ENCODE measurements at regions not wholly inside any gene's neighbourhood (a gene's known extent, or its start where the extent isn't known, plus 50 kb on each side); places are given as distances from the start of the nearest gene placed in this dataset.

DNA sequence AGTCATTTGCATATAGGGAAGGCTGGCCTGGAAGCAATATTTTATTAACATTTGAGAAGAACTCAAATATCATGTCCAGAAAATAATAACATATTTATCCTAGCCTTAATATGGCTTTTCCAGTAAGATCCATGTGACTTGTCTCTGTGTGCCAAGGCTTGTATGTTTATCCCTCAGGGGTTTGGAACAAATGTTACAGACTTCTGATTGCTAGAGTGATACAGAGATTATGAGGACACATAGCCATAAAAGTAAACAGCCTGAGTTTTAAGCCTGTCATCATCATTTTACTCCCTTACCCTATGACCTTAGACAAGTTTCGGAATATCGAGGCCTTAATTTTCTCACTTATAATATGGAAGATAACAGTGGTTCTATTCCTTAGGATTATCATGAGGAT, 338.1 kb downstream of the GPAT3 start:
- H3K27me3 Mint-ChIP-seq (ENCODE audit: insufficient read depth), result peaks cover 1% of the 10 kb centered on the region
- intact Hi-C loops (cut with micrococcal nuclease), result no loop called here
- no peak for DNase-seq (ENCODE audit: low spot score)
- H3K36me3 Mint-ChIP-seq (ENCODE audit: low read depth), result no peaks in the 10 kb centered on the region
- no peak overlapping the region for H3K27ac Mint-ChIP-seq
- H3K9me3 Mint-ChIP-seq, result no peaks in the 10 kb centered on the region
- no peak overlapping the region for H3K4me3 Mint-ChIP-seq
- no peaks in the 10 kb centered on the region for H3K4me1 Mint-ChIP-seq (ENCODE audit: low read depth)

- no peaks in the 10 kb centered on the region for H3K4me1 Mint-ChIP-seq (ENCODE audit: low read depth)
- H3K4me3 Mint-ChIP-seq, result no peak overlapping the region
- H3K27ac Mint-ChIP-seq, result no peak overlapping the region
- no peaks in the 10 kb centered on the region for H3K9me3 Mint-ChIP-seq
- no peaks in the 10 kb centered on the region for H3K36me3 Mint-ChIP-seq (ENCODE audit: low read depth)
- peaks cover 1% of the 10 kb centered on the region for H3K27me3 Mint-ChIP-seq (ENCODE audit: insufficient read depth)
- intact Hi-C loops (cut with micrococcal nuclease), result no loop called here
- DNase-seq (ENCODE audit: low spot score), result no peak
Observed at GRCh38 chr4:83870328-83870950, 334.5 kb downstream of the GPAT3 start.

DNA sequence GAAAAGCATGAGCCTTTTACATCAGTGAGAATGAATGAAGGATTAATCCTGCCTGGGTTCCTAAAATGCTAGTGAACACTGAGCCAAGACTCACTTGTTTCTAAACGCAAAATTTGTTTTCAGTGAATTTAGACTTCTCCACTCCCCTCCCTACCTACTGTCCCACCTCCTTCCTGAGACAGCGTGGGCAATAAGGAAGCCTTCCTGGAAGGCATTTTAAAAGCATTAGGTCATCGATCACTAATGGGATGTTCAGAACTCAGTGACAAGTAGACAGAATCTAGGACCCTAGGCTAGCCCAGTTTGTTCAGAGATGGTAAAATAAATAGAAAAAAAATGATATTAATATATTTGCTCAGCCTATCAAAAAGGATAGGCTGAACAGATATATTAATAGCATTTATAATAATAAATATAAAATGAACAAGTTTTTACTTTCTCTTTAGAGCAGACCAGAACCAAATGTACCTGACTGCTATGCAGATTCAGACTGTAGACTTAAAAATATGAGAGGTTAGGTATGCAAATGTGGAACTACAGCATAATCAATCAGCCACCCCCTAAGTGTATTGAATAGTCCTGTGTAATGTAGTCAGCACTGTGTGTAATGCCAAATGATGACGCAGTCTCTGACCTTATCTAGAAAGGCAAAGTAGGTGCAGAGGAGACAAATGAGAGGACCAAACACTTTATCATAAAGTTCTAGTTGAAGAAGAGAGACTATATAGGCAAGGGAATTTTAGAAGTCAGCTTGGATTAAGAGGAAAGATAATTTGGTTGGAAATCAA, 331.1 kb downstream of the GPAT3 start:
- H3K4me1 Mint-ChIP-seq (ENCODE audit: low read depth), result no peaks in the 10 kb centered on the region

DNA sequence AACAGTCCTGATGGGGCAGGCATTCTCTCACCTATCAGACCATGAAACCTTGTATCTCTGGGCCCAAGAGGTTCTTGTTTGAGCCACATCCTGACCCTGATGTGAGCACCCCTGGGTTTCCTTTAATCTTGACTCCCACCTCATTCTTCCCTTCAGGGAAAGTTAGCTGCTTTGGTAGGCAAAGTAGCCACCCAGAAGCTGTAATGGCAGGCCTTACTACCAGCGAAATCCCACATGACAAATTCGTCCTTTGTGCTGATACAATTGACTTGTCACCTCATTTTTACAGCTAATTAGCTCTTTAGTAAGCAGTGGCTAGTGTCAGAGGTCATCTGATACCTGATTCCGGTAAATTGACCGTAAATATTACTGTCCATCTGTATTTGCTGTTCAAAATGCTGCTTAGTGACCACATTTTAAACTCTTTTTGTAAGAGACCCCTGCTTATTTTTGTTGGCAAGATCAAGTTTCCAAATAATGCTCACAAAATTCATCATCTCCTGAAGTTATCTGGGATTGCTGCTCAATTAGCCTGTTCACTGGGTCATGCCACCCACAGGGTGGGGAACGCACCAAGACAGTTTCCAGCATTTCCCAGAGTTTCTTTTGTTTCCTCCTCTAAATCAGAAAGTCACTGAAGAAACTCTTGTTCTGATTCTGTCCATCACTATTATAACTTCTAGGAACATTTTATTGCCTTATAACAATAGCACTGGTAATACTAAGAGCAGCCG, 329.7 kb downstream of the GPAT3 start:
- H3K9me3 Mint-ChIP-seq, result no peaks in the 10 kb centered on the region
- no peak overlapping the region for H3K4me3 Mint-ChIP-seq
- no peaks in the 10 kb centered on the region for H3K27me3 Mint-ChIP-seq (ENCODE audit: insufficient read depth)
- intact Hi-C loops (cut with micrococcal nuclease), result no loop called here
- no peak for DNase-seq (ENCODE audit: low spot score)
- no peaks in the 10 kb centered on the region for H3K36me3 Mint-ChIP-seq (ENCODE audit: low read depth)
- H3K4me1 Mint-ChIP-seq (ENCODE audit: low read depth), result no peaks in the 10 kb centered on the region
- no peak overlapping the region for H3K27ac Mint-ChIP-seq

More for the DNA sequence above, 331.1 kb downstream of the GPAT3 start:
- H3K9me3 Mint-ChIP-seq, result no peaks in the 10 kb centered on the region
- no peak overlapping the region for H3K27ac Mint-ChIP-seq
- H3K27me3 Mint-ChIP-seq (ENCODE audit: insufficient read depth), result no peaks in the 10 kb centered on the region
- intact Hi-C loops (cut with micrococcal nuclease), result no loop called here
- no peaks in the 10 kb centered on the region for H3K36me3 Mint-ChIP-seq (ENCODE audit: low read depth)
- DNase-seq (ENCODE audit: low spot score), result no peak
- no peak overlapping the region for H3K4me3 Mint-ChIP-seq

DNA sequence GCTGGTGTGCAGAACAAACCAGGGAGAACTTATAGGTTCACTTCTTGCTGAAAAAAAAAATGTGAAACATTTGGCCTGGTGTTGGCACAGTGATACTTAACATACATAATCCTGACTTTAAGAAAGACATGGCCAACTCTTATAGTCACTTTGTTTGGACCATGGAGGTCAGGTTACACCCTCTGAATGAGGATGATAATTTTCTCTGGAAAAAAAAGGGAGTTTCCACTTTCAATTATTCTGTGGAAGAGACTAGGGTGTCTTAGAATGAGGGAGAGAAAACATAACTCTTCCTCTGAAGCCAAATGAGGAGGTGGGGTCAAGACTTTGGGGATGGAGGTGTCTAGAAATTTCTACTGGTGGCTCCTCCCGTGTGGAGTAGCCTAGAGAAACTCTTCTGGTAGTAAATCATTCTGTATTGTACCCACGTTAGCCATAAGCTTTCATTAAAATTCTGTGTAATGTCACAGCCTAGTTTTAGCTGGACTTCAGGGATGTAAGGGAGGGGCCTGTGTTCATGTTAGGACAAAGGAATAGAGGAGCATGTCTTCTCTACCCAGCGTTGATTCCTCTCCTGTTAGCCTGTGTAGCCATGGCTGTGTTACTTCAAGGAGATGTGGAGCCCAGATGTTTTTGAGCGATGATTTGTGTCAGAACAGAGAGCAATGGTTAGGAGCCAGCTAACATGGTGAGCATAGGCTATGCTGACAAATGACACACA, 328.3 kb downstream of the GPAT3 start:
- intact Hi-C loops (cut with micrococcal nuclease), result no loop called here
- no peaks in the 10 kb centered on the region for H3K36me3 Mint-ChIP-seq (ENCODE audit: low read depth)
- H3K27me3 Mint-ChIP-seq (ENCODE audit: insufficient read depth), result no peaks in the 10 kb centered on the region
- no peak overlapping the region for H3K27ac Mint-ChIP-seq
- H3K4me1 Mint-ChIP-seq (ENCODE audit: low read depth), result no peaks in the 10 kb centered on the region
- DNase-seq (ENCODE audit: low spot score), result no peak
- no peak overlapping the region for H3K4me3 Mint-ChIP-seq
- H3K9me3 Mint-ChIP-seq, result no peaks in the 10 kb centered on the region

- H3K27me3 Mint-ChIP-seq (ENCODE audit: insufficient read depth), result peaks cover 3% of the 10 kb centered on the region
- H3K9me3 Mint-ChIP-seq, result no peaks in the 10 kb centered on the region
- no peaks in the 10 kb centered on the region for H3K36me3 Mint-ChIP-seq (ENCODE audit: low read depth)
- DNase-seq (ENCODE audit: low spot score), result no peak
- no peak overlapping the region for H3K4me3 Mint-ChIP-seq
- intact Hi-C loops (cut with micrococcal nuclease), result no loop called here
- no peak overlapping the region for H3K27ac Mint-ChIP-seq
- H3K4me1 Mint-ChIP-seq (ENCODE audit: low read depth), result no peaks in the 10 kb centered on the region
Observed at GRCh38 chr4:83862471-83862870, 326.6 kb downstream of the GPAT3 start.

GRCh38 chr4:83860200-83860599, 324.3 kb downstream of the GPAT3 start:
- intact Hi-C loops (cut with micrococcal nuclease), result no loop called here
- Mint-ChIP-seq H3K27me3 (ENCODE audit: insufficient read depth) (peaks cover 3% of the 10 kb centered on the region), H3K36me3 (ENCODE audit: low read depth) (no peaks in the 10 kb centered on the region), H3K9me3 (no peaks in the 10 kb centered on the region), H3K27ac (no peak overlapping the region), H3K4me1 (ENCODE audit: low read depth) (no peaks in the 10 kb centered on the region), H3K4me3 (no peak overlapping the region)
- no peak for DNase-seq (ENCODE audit: low spot score)

DNA sequence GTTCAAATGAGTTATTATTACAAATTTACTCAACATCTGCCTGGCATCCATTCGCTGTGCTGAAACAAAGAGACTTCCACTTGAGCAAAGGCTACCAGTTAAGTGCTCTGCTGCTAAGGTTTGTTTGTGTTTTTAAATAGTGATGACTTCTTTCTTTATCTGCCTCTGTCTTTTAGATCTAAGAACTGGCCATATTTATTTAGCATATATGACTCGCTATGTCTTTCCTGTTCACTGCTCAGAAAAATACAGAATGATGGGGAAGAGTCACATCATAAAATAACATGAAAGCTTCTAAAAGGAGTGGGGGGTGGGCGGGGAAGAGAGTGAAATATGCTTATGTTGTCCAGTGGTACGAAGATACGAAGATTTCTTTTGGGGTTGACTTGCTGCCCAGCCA, 322.2 kb downstream of the GPAT3 start:
- intact Hi-C loops (cut with micrococcal nuclease), result no loop called here
- Mint-ChIP-seq H3K4me3 (no peak overlapping the region), H3K27me3 (ENCODE audit: insufficient read depth) (peaks cover 3% of the 10 kb centered on the region), H3K36me3 (ENCODE audit: low read depth) (no peaks in the 10 kb centered on the region), H3K9me3 (no peaks in the 10 kb centered on the region), H3K27ac (no peak overlapping the region), H3K4me1 (ENCODE audit: low read depth) (no peaks in the 10 kb centered on the region)
- DNase-seq (ENCODE audit: low spot score), result no peak

DNA sequence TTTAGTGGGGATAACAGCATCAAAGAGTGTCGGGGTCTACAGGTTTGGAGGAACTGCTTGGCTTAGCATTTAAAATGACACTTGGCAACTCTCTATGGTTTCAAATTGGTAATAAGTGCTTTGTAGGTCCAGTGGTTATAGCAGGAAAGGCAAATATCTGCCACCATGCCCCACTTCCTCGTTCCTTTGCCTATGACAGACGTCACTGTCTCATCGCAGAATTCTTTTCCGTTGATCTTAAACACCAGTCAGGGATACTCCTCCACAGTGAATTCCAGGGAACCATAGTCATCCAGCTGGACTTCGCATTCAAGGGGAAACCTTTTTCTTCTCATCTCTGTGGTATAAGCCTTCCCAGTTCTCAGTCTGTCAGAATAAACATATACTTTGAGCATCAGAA, 319.1 kb downstream of the GPAT3 start:
- Mint-ChIP-seq H3K4me3 (no peak overlapping the region), H3K9me3 (no peaks in the 10 kb centered on the region), H3K4me1 (ENCODE audit: low read depth) (no peaks in the 10 kb centered on the region), H3K36me3 (ENCODE audit: low read depth) (no peaks in the 10 kb centered on the region), H3K27ac (no peak overlapping the region), H3K27me3 (ENCODE audit: insufficient read depth) (peaks cover 3% of the 10 kb centered on the region)
- no peak for DNase-seq (ENCODE audit: low spot score)
- intact Hi-C loops (cut with micrococcal nuclease), result no loop called here

- DNase-seq (ENCODE audit: low spot score), result no peak
- Mint-ChIP-seq H3K36me3 (ENCODE audit: low read depth) (no peaks in the 10 kb centered on the region), H3K4me3 (no peak overlapping the region), H3K27me3 (ENCODE audit: insufficient read depth) (no peaks in the 10 kb centered on the region), H3K9me3 (no peaks in the 10 kb centered on the region), H3K4me1 (ENCODE audit: low read depth) (no peaks in the 10 kb centered on the region), H3K27ac (no peak overlapping the region)
- intact Hi-C loops (cut with micrococcal nuclease), result no loop called here
Observed at GRCh38 chr4:83852085-83852451, 316.2 kb downstream of the GPAT3 start.

DNA sequence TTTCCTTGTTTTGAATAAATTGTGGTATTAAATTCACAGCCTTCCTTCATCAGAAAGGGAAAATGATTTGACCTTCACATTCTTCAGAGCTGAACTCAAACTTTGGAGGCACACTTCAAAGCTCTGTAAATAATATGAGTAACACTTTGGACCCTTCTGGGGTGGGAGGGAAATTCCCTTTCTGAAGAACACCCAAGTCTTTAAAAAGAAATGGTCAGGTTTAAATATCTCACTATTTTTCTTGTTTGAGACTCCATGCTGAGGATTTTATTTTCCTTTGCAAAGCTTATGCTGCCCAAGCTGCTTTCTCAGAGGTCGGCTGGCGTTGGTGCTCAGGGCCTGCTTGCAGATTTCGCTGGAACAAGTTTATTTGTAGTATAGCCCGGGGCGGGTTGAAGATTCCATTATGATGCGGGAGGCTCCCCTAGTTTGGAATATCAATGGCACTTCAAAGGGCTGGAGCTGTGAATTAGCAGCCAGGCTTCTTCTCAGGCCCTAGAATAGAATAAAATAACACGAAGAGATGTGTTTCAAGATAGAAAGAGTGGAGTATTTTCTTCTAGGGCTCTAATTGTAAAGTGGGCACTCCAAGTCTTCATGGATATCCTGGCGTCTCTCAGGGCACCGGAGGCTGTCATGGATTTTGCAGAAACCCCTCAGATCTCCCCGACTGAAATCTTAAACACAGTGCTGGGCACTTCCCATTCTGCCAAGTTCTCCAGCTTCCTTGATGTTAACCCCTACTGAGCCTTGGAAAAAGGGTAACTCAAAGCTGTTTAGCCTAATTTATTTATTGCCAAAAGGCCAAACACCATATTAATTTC, 315.6 kb downstream of the GPAT3 start:
- Mint-ChIP-seq H3K27ac (no peak overlapping the region), H3K27me3 (ENCODE audit: insufficient read depth) (no peaks in the 10 kb centered on the region), H3K4me1 (ENCODE audit: low read depth) (no peaks in the 10 kb centered on the region), H3K36me3 (ENCODE audit: low read depth) (no peaks in the 10 kb centered on the region), H3K9me3 (no peaks in the 10 kb centered on the region), H3K4me3 (no peak overlapping the region)
- intact Hi-C loops (cut with micrococcal nuclease), result no loop called here
- DNase-seq (ENCODE audit: low spot score), result no peak

GRCh38 chr4:83850435-83850834, 314.5 kb downstream of the GPAT3 start:
- Mint-ChIP-seq H3K36me3 (ENCODE audit: low read depth) (no peaks in the 10 kb centered on the region), H3K4me1 (ENCODE audit: low read depth) (no peaks in the 10 kb centered on the region), H3K27me3 (ENCODE audit: insufficient read depth) (no peaks in the 10 kb centered on the region), H3K9me3 (no peaks in the 10 kb centered on the region), H3K4me3 (no peak overlapping the region), H3K27ac (no peak overlapping the region)
- intact Hi-C loops (cut with micrococcal nuclease), result no loop called here
- no peak for DNase-seq (ENCODE audit: low spot score)

All from activated T-helper 1 cell treated with anti-CD3 and anti-CD28 coated beads, Interleukin-12 subunit alpha, Interleukin-12 subunit beta, Interleukin-2, Interleukin-4 antibody, amounts not matched to agents 30 ng/mL and 10 ng/mL and 1 ng/mL, durations not matched to agents 14 hours and 24 hours and 36 hours (primary cell).